Transverse colon (tissue), 4 donors: ENCODE measurements at regions not wholly inside any gene's neighbourhood (a gene's known extent, or its start where the extent isn't known, plus 50 kb on each side); places are given as distances from the start of the nearest gene placed in this dataset.

ENCODE experiments used
- DNase-seq: peaks from one replicate; pipeline ENCODE4 v3.0.0-alpha.2; 2019
- H3K27ac ChIP-seq, 4 donors: fragments of 200-600 bp; sonication (generic); 2 replicates each; pipeline ENCODE4 v1.5.1; 2016 to 2018; ENCODE audit warnings: inconsistent platforms in 4 of 4
- H3K27me3 ChIP-seq: fragments of 200-600 bp; sonication (generic); 2 replicates; pipeline ENCODE4 v1.5.1; 2017; ENCODE audit warnings: inconsistent platforms
- H3K36me3 ChIP-seq, 4 donors: fragments of 200-600 bp; sonication (generic); 2 replicates each; pipeline ENCODE4 v1.5.1; 2017 to 2019; ENCODE audit warnings: inconsistent platforms in 4 of 4
- H3K4me1 ChIP-seq, 4 donors: fragments of 200-600 bp; sonication (generic); 2 replicates each; pipeline ENCODE4 v1.5.1; 2017 to 2020; ENCODE audit warnings: inconsistent platforms in 4 of 4
- H3K4me3 ChIP-seq, 4 donors: fragments of 200-600 bp; sonication (generic); 1 replicate in 1 of 4; 2 replicates in 3 of 4; pipeline versions ENCODE4 v1.5.1 to v1.6.1; 2017 to 2019; ENCODE audit warnings: inconsistent platforms in 4 of 4
- H3K9me3 ChIP-seq, 2 donors: fragments of 200-600 bp; sonication (generic); 2 replicates each; pipeline ENCODE4 v1.5.1; 2017 to 2019; ENCODE audit warnings: inconsistent platforms in 2 of 2
- CTCF ChIP-seq, 5 experiments: fragments of 200-600 bp in 3 of 5; fragments of 450-650 bp in 2 of 5; sonication (generic) in 3 of 5; IDR thresholded peaks; 1 replicate in 2 of 5; 2 replicates in 3 of 5; pipeline ENCODE4 v1.5.1; 2016 to 2017; ENCODE audit warnings: antibody characterized with exemption in 5 of 5, inconsistent platforms in 3 of 5, mild to moderate bottlenecking in 2 of 5, moderate library complexity in 1 of 5
- EP300 ChIP-seq: sonication (generic); formaldehyde crosslinking; IDR thresholded peaks from one replicate; pipeline ENCODE4 v1.6.1; 2017; ENCODE audit warnings: antibody characterized with exemption, low read depth
- POLR2A ChIP-seq: fragments of 450-650 bp; IDR thresholded peaks from one replicate; pipeline ENCODE4 v1.6.1; 2016; ENCODE audit warnings: antibody characterized with exemption, mild to moderate bottlenecking, moderate library complexity
- POLR2AphosphoS5 ChIP-seq, 3 donors: sonication (generic); formaldehyde crosslinking; IDR thresholded peaks; one replicate each; pipeline ENCODE4 v1.6.1; 2016; ENCODE audit warnings: antibody characterized with exemption in 3 of 3
- WGBS, 2 donors: methylation state at CpG; one replicate each; pipeline ENCODE4 v1.1.5; 2018; ENCODE audit warnings: low coverage in 1 of 2; 5-methylcytosine and 5-hydroxymethylcytosine counted together
- in situ Hi-C, 4 donors: fragments of 200-750 bp; cut with MboI; loops; one replicate each; pipeline versions ENCODE4 v1.15.0 to v1.15.1; 2017; ENCODE audit warnings: low sequenced_read_pairs in 3 of 4, low pct_ligation_motif_present in 1 of 4, low pct_unique_long_range_greater_than_20kb in 1 of 4
- intact Hi-C: fragments of 100-400 bp; cut with DNase I; formaldehyde crosslinking; loops from one replicate; pipeline ENCODE4 v1.15.1; 2023; ENCODE audit warnings: low total_unique reads

- intact Hi-C loops = no loop called here
- no peak for DNase-seq
- Histone ChIP-seq H3K4me3 (no peak overlapping the region), H3K9me3 (no peaks in the 10 kb centered on the region), H3K27me3 (peaks cover 3% of the 10 kb centered on the region), H3K36me3 (no peaks in the 10 kb centered on the region), H3K4me1 (no peaks in the 10 kb centered on the region), H3K27ac (no peak overlapping the region)
- TF ChIP-seq POLR2A (no peak), CTCF (IDR thresholded peaks at IDR 0.05) (no peak), EP300 (no peak), POLR2AphosphoS5 (IDR thresholded peaks at IDR 0.05) (no peak)
- 27 to 48% methylated on average over 3 to 5 of the region's 5 CpGs for WGBS, 2 donors
- in situ Hi-C loops = no loop called here
Measured at GRCh38 chr17:62870030-62870541, 62.0 kb upstream of the MARCHF10 start.

GRCh38 chr17:62868723-62869122 lies 60.6 kb upstream of the MARCHF10 start:
- H3K4me1 ChIP-seq = no peaks in the 10 kb centered on the region
- TF ChIP-seq POLR2A (no peak), POLR2AphosphoS5 (IDR thresholded peaks at IDR 0.05) (no peak), EP300 (no peak), CTCF (IDR thresholded peaks at IDR 0.05) (no peak)
- no peak overlapping the region for H3K27ac ChIP-seq
- H3K9me3 ChIP-seq = no peaks in the 10 kb centered on the region
- peaks cover 3% of the 10 kb centered on the region for H3K27me3 ChIP-seq
- no peak overlapping the region for H3K4me3 ChIP-seq
- H3K36me3 ChIP-seq = no peaks in the 10 kb centered on the region
- in situ Hi-C loops (no loop called here), intact Hi-C loops (no loop called here)
- DNase-seq = no peak
- 33 to 83% methylated on average over 1 to 2 of the region's 2 CpGs for WGBS, 2 donors

- in situ Hi-C loops = no loop called here
- H3K27me3 ChIP-seq = peaks cover 3% of the 10 kb centered on the region
- intact Hi-C loops = no loop called here
Measured at GRCh38 chr17:62868008-62868407, 59.9 kb upstream of the MARCHF10 start.

GRCh38 chr17:62867303-62867702 lies 59.2 kb upstream of the MARCHF10 start:
- Histone ChIP-seq H3K27me3 (peaks cover 3% of the 10 kb centered on the region), H3K4me3 (no peak overlapping the region), H3K9me3 (no peaks in the 10 kb centered on the region), H3K36me3 (no peaks in the 10 kb centered on the region), H3K27ac (no peak overlapping the region), H3K4me1 (no peaks in the 10 kb centered on the region)
- TF ChIP-seq POLR2A (no peak), EP300 (no peak), POLR2AphosphoS5 (IDR thresholded peaks at IDR 0.05) (no peak), CTCF (IDR thresholded peaks at IDR 0.05) (no peak)
- WGBS, 2 donors = 70 to 77% methylated on average over 4 to 5 of the region's 5 CpGs
- DNase-seq = no peak
- in situ Hi-C loops (no loop called here), intact Hi-C loops (no loop called here)

More at GRCh38 chr17:62868008-62868407, 59.9 kb upstream of the MARCHF10 start:
- Histone ChIP-seq H3K4me3 (no peak overlapping the region), H3K27ac (no peak overlapping the region), H3K36me3 (no peaks in the 10 kb centered on the region), H3K4me1 (no peaks in the 10 kb centered on the region), H3K9me3 (no peaks in the 10 kb centered on the region)
- no peak for TF ChIP-seq CTCF (IDR thresholded peaks at IDR 0.05)
- no peak for TF ChIP-seq EP300
- no peak for TF ChIP-seq POLR2A
- no peak for TF ChIP-seq POLR2AphosphoS5 (IDR thresholded peaks at IDR 0.05)
- WGBS, 2 donors = 80 to 90% methylated on average over 4 of the region's 4 CpGs
- no peak for DNase-seq
